ENCODE measurements at regions not wholly inside any gene's neighbourhood (a gene's known extent, or its start where the extent isn't known, plus 50 kb on each side); places are given as distances from the start of the nearest gene placed in this dataset.

DNA sequence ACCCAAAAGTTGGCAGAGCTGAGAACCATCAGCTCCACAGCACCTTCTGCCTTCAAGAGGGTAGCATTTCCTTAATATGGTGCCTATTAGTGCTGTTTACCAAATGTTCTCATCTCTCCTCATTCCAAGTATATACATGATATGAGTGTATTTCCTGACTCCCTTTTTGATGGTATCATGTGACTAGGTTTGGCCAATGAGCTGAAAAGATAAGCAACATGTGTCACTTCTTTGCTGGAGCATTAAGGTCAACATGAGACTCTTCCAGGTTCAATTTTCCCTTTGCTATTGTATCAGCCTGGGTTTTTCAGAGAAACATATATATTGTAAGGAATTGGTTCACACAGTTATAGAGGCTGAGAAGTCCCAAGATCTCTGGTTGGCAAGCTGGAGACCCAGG lies 310.9 kb downstream of the HRH4 start:
- no peak for TF ChIP-seq GATA2 (IDR thresholded peaks at IDR 0.05; ENCODE audit: low read depth, low read length)
- no peak for TF ChIP-seq GATA3 (IDR thresholded peaks at IDR 0.05; ENCODE audit: low read depth, low read length)
